ENCODE measurements at regions not wholly inside any gene's neighbourhood (a gene's known extent, or its start where the extent isn't known, plus 50 kb on each side); places are given as distances from the start of the nearest gene placed in this dataset.

- intact Hi-C loops (cut with micrococcal nuclease) = no loop called here
- peaks cover 13% of the 10 kb centered on the region for H3K4me1 Mint-ChIP-seq (ENCODE audit: low read depth)
- ChIA-PET CTCF (no interaction called here), POLR2A (interaction anchor here (1.3 kb wide), 1 partner anchor 17 kb away, joined by 4 read pairs; no protein-coding TSS in a partner anchor)
- peak; percentile 10 for DNase-seq
- no peak overlapping the region for H3K4me3 Mint-ChIP-seq
- H3K27ac Mint-ChIP-seq = no peak overlapping the region
- no peaks in the 10 kb centered on the region for H3K9me3 Mint-ChIP-seq
- H3K27me3 Mint-ChIP-seq = peaks cover 2% of the 10 kb centered on the region
- TF ChIP-seq CTCF (IDR thresholded peaks at IDR 0.05) = no peak
- ATAC-seq = peak; percentile 51
- no peaks in the 10 kb centered on the region for H3K36me3 Mint-ChIP-seq (ENCODE audit: low read depth)
Measured at GRCh38 chr3:188041193-188041592, 112.8 kb upstream of the LPP start.

- ChIA-PET CTCF (no interaction called here), POLR2A (interaction anchor here (0.6 to 1.3 kb wide), 2 partner anchors 16 to 271 kb away, joined by 3 to 4 read pairs; no protein-coding TSS in a partner anchor)
- ATAC-seq (no peak), DNase-seq (no peak)
- no peak overlapping the region for H3K27ac Mint-ChIP-seq
- H3K4me3 Mint-ChIP-seq = no peak overlapping the region
- TF ChIP-seq CTCF (IDR thresholded peaks at IDR 0.05) = no peak
- no peaks in the 10 kb centered on the region for H3K9me3 Mint-ChIP-seq
- H3K27me3 Mint-ChIP-seq = peaks cover 2% of the 10 kb centered on the region
- intact Hi-C loops (cut with micrococcal nuclease) = no loop called here
- H3K36me3 Mint-ChIP-seq (ENCODE audit: low read depth) = no peaks in the 10 kb centered on the region
- H3K4me1 Mint-ChIP-seq (ENCODE audit: low read depth) = peaks cover 13% of the 10 kb centered on the region
Measured at GRCh38 chr3:188041895-188042294, 112.1 kb upstream of the LPP start.

GRCh38 chr3:188042466-188042865 lies 111.5 kb upstream of the LPP start:
- intact Hi-C loops (cut with micrococcal nuclease) = no loop called here
- H3K9me3 Mint-ChIP-seq = no peaks in the 10 kb centered on the region
- H3K4me1 Mint-ChIP-seq (ENCODE audit: low read depth) = peaks cover 13% of the 10 kb centered on the region
- H3K27ac Mint-ChIP-seq = no peak overlapping the region
- no peak overlapping the region for H3K4me3 Mint-ChIP-seq
- ATAC-seq (no peak), DNase-seq (no peak)
- no peaks in the 10 kb centered on the region for H3K36me3 Mint-ChIP-seq (ENCODE audit: low read depth)
- POLR2A ChIA-PET = interaction anchor here (0.6 to 1.5 kb wide), 3 partner anchors 15 to 271 kb away, joined by 3 to 4 read pairs (median 4); no protein-coding TSS in a partner anchor
- peaks cover 2% of the 10 kb centered on the region for H3K27me3 Mint-ChIP-seq
- TF ChIP-seq CTCF (IDR thresholded peaks at IDR 0.05) = no peak
- CTCF ChIA-PET = interaction anchor here (0.8 kb wide), 1 partner anchor 301 kb away, joined by 3 read pairs; no protein-coding TSS in a partner anchor

GRCh38 chr3:188043891-188044290 lies 110.1 kb upstream of the LPP start:
- DNase-seq = peak; percentile 33
- TF ChIP-seq CTCF (IDR thresholded peaks at IDR 0.05) = no peak
- POLR2A ChIA-PET = interaction anchor here (1.5 kb wide), 1 partner anchor 59 kb away, joined by 4 read pairs; no protein-coding TSS in a partner anchor
- peak; percentile 60 for ATAC-seq
- Mint-ChIP-seq H3K27me3 (peaks cover 2% of the 10 kb centered on the region), H3K9me3 (no peaks in the 10 kb centered on the region), H3K27ac (no peak overlapping the region), H3K36me3 (ENCODE audit: low read depth) (no peaks in the 10 kb centered on the region), H3K4me1 (ENCODE audit: low read depth) (peaks cover 13% of the 10 kb centered on the region), H3K4me3 (no peak overlapping the region)
- CTCF ChIA-PET = interaction anchor here (1.0 kb wide), 1 partner anchor 10 kb away, joined by 4 read pairs; no protein-coding TSS in a partner anchor
- intact Hi-C loops (cut with micrococcal nuclease) = no loop called here

GRCh38 chr3:188046561-188047211 lies 107.3 kb upstream of the LPP start:
- Mint-ChIP-seq H3K27ac (no peak overlapping the region), H3K36me3 (ENCODE audit: low read depth) (no peaks in the 10 kb centered on the region), H3K27me3 (no peaks in the 10 kb centered on the region), H3K4me1 (ENCODE audit: low read depth) (peaks cover 12% of the 10 kb centered on the region), H3K4me3 (no peak overlapping the region), H3K9me3 (no peaks in the 10 kb centered on the region)
- intact Hi-C loops (cut with micrococcal nuclease) = no loop called here
- DNase-seq (no peak), ATAC-seq (no peak)
- ChIA-PET CTCF (interaction anchor here (0.8 to 1.5 kb wide), 2 partner anchors 15 to 307 kb away, joined by 3 read pairs; no protein-coding TSS in a partner anchor), POLR2A (no interaction called here)
- no peak for TF ChIP-seq CTCF (IDR thresholded peaks at IDR 0.05)

All from activated CD8-positive, alpha-beta T cell treated with anti-CD3 and anti-CD28 coated beads for 36 hours (primary cell).